HG03571 (cell line): ENCODE measurements at regions not wholly inside any gene's neighbourhood (a gene's known extent, or its start where the extent isn't known, plus 50 kb on each side); places are given as distances from the start of the nearest gene placed in this dataset.
"Not testable (repeated sequence)": the region's sequence is repeated elsewhere in the genome, so short reads cannot be mapped to it uniquely, and the experiment has no call there.

Source experiments
- ATAC-seq: cut with Tn5 transposase; IDR thresholded peaks from one replicate; pipeline ENCODE4 v1.9.1; 2021; ENCODE audit not compliant: unreplicated experiment

DNA sequence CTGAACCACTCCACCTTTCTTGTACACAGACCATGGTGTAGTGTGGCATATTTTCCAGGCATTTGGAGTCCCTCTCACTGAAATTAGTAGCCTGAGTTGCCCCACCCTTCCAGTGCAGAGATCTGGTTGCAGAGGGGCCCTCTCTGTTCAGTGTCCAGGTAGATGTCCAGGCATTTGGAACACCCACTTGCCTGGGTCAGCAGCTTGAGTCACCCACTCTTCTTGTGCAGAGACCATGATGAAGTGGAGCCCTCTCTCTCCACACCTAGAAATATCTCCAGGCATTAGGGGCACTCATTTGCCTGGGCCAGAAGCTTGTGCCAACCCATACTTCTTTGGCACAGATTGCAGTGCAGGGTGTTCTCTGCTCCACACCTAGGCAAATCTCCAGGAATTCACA lies 2733.3 kb downstream of the PCDH7 start:
- ATAC-seq = no peak

DNA sequence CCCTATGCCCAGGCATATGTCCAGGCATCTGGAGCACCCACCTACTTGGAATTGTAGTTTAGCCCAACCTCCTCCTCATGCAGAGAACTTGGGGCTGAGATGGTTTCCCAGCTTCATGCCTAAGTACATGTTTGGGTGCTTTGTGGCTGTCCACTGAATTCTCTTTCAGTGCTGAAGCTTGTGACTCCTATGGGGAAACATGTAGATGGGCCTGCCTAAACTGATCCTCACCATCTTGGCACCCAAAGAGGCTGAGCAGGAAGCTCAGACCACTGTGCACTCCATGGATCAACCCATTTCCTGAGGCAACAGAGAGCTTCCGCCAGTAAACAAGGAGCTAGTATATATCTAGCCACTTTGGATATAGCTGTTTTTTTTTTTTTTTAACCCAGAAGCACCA lies 2733.7 kb downstream of the PCDH7 start:
- no peak for ATAC-seq

DNA sequence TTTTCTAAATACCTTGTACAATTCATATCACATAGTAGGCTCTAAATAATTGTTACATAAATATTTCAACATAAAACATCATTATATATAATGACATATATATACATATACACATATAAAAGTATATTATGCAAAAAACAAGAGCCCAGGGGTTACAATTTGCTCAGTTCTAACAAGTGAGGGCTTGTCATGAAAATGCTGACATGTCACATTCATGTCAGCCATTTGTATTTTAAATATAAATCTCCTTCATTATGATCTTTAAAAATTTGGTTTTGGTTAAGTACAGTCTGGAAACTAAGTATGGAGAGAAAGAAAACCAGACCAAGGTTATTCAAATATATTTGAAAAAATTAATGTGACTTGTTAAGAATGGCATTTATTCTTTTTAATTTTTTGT lies 2745.4 kb downstream of the PCDH7 start:
- ATAC-seq = no peak

DNA sequence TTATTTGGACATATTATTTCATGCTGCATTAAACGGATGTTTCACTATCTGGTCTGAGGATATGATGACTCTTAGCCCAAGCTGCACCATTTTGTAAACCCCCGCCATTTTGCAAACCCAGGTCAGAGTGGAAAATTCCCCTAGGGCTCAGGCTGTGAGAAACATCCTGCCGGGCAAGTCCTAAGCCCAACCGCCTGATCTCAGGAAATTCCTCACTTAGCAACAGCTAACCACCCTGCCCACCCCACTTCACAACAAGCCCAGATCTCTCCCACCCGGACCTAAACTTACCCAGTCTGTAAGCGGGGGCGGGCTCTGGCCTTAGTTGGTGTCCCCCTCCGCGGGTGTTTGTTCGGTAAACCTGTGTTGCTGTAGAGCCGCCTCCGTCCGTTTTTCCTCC lies 2747.1 kb downstream of the PCDH7 start:
- ATAC-seq = no peak

DNA sequence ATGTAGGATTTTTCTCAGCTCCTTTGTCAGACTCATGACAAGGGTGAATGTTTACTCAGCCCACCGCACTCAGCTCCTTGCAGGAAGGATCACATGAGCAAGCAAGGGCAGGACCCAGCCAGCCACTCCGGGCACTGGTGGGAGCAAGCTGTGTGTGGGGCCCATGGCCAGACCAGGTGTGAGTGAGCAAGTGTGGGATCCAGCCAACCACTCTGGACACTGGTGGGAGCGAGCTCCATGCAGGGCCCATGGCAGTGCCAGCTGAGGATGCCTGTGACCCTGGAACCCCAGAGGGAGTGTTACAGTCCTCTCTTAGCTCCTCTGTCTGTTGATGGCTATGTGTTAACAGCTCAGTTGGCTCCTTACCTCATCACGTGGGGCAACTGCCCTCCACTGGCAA lies 2750.6 kb downstream of the PCDH7 start:
- no peak for ATAC-seq

DNA sequence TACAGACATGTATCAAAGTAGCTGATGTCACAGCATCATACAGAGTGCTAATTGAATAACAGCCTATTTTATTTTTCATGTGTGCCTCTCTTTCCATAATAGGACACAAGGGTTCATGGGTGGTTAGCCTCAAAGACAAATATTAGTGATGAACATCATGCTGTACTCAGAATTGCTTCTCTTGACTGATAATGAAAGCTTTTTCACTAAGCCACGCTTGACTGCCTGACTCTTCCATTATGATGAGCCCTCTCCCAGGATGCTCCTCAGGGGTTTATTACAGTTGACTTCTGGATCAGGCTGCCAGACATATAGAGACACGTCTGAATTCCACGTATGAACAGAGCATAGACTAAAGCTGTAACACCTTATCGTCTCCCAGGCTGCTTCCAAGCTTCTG lies 2757.5 kb downstream of the PCDH7 start:
- no peak for ATAC-seq

DNA sequence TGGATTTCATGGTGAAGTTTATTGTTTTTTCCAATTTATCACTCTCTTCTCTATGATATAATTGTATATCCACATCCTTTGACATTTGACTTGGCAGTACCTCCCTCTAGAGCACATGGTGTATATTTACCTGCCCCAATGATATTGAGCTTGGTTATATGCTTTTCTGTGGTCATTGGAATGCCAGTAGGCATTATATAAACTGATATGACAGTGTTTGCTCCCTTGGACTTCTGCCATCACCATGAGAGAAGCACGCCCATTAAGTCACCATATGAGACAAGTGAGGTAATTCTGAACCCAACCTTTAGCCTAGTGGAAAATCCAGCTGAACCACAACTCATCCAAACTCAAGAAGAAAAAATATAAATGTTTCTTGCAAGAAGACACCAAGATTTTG lies 2761.5 kb downstream of the ARAP2 start:
- no peak for ATAC-seq

DNA sequence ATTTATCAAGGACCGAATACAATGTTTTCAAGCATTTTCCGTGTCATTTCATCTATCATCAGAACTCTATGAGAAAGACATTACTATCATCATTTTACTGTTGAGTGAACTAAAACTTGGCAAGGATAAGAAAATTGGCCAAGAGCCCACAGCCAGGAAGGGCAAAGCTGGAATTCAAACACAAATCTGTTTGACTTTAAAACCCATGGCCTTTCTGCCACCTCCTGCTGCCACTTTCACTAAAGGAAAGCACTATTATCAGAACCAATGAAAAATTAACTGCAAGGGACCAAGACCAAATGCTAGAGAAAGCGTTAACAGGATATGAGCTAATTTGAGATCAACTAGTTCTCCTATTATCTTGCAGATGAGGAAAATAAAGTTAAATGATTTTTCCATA lies 2759.2 kb downstream of the ARAP2 start:
- ATAC-seq = no peak

DNA sequence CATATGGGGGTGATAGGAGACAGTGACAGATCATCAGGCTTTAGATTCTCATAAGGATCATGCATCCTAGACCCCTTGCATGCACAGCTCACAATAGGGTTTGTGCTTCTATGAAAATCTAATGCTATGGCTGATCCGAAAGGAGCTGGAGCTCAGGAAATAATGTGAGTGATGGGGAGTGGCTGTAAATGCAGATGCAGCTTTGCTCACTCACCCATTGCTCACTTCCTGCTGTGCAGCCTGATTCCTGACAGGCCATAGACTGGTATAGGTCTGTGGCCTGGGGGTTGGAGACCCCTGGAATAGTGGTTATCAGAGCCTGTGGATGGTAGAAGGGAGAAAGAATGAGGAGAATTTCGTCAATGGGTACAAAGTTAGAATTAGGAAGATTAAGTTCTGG lies 2751.1 kb downstream of the ARAP2 start:
- ATAC-seq = no peak

DNA sequence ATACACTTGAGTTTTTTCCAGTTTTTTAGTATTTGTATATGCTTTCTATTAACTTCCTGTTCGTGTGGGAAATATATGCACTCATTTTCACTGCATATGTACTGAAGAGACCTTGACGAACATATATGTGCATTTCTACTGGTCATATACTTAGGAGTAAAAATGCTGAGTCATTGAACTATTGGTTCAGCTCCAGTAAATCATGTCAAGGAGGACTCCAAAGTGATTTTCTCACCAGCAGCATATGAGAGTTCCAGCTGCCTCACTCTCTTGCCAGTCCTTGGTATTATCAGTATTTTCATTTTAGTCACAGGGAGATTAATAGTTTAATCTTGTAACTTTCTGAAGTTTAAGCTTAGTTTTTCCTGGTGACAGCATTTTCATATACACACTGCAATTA lies 2750.2 kb downstream of the ARAP2 start:
- no peak for ATAC-seq

DNA sequence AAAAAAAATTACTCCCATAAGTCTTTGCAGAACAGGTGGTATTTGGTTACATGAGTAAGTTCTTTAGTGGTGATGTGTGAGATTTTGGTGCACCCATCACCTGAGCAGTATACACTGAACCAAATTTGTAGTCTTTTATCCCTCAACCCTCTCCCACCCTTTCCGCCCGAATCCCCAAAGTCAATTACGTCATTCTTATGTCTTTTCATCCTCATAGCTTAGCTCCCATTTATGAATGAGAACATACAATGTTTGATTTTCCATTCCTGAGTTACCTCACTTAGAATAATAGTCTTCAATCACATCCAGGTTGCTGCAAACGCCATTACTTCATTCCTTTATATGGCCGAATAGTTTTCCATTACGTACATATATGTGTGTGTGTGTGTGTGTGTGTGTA lies 2742.7 kb downstream of the ARAP2 start:
- ATAC-seq = not testable (repeated sequence)

DNA sequence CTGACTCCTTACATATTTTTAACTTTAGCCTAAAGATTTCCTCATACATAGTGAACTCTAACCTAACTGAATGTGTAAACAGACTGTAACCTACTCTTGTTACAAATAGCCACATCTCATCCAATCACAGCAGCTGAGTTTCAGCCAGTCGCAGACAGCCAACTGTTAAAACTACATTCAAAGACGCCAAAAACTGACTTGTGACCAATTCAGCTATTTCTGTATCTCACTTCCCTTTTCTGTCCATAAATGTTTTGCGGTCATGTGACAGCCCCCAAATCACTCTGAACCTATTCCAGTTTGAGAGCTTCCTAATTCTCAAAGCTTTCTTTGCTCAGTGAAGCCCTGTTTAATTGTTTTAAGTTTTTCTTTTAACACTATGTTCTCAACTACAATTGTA lies 2731.9 kb downstream of the ARAP2 start:
- no peak for ATAC-seq

DNA sequence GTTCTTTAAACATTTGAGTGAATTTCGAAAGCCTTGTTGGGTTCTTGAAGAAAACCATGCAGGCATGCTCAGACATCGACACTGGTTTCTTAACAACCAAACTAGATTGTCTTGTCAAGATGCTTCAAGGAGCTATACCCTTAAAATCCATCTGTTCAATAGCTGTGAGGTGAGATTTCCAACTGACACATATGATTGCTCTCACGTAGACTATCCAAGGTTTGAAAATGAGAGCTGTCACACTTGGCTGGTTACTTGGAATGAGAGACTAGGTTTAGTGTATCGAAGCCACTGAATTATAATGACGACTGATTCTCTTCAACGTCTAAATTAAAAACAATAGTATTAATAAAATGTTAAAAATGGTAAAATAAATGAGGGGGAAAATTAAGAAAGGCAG lies 2725.5 kb downstream of the ARAP2 start:
- no peak for ATAC-seq

DNA sequence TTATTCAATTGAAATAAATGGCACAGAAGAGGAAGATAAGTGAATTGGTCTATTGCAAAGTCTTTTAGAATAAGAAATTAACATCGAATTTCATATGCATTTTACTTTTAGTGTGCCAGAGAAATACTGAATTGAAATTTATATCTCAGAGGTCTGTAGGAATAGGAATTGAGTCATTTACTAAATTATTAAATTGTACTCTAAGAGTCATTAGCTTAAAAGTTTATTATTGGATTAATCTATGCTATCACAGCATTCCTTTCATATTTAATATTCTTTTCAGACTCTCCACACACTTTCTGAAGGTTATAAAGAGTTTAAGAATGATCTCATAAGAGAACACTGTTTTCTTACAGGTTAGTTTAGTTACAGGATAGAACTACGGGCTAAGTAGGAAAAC lies 2711.5 kb downstream of the ARAP2 start:
- ATAC-seq = no peak

DNA sequence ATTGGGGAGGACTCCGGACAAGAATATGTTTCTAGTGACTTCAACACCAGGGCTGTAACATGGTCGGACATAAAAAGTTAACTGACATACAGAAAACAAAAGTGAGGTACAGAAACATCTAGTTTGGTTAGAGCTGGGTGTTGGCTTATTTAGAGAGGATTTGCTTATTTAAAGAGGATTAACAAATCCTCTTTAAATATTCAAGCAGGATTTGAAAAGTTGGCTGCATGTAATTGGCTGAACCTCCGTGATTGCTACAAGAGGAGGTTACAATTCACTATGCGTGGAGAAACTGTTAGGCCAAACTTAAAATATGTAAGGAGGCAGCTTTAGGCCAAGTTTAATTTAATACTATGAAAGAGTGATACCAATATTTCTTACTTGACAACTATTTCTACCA lies 2707.4 kb downstream of the ARAP2 start:
- no peak for ATAC-seq

DNA sequence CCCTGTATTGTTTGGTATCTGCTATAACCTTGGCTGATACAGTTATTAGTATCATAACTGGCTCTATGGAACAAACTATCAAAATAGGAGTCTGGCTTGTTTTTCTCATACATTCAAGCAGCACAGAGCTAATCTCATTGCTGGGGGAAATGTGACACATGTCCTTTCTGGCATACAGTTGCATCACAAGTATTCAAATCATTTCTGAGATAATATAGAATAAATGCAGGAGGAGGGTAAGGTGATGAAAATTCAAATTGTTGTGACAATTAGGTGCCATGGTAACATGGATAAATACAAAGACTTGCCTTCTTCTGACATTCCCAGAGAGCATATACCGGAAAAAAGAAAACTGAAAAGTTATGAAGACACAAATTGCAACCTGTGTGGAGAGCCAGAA lies 2706.8 kb downstream of the ARAP2 start:
- no peak for ATAC-seq

DNA sequence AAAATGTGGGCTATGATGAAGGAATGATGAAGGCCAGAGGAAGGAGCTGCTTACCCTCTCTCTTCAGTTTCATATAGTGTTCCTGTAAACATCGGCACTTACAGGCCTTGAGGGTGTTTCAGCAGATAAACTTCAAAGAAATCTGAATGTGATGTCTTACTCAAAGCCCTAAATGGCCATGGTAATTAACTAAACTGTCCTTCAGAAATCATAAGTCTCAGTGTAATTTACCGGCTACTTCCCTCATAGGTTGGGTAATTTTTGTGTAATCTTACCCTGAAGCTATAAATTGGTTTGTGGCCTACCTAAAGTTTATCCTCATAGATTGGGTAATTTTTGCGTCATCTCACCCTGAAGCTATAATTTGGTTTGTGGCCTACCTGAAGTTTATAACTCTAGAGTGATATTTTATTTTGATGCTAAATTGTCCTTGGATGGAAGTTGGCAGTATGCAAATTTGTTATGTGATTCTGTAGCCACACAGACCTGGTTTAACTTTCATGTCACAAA lies 2700.3 kb downstream of the ARAP2 start:
- ATAC-seq = no peak

DNA sequence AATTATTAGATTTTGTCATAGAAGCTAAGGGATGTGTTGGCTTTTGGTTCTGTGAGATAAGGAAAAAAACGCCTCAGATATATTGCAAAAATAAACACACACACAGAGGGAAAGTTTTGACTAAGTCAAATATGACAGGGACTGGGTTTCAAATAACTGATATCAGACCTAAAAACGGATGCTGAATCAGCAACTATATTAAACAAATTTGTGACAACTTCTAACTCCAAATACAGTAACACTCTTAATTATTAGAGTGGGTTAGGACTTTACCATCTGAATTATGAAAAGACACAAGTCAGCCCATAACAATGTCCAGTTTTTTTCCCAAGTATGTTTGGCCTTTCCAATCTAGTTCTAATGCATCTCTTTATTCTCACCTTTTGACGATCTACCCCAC lies 2693.1 kb downstream of the ARAP2 start:
- no peak for ATAC-seq

DNA sequence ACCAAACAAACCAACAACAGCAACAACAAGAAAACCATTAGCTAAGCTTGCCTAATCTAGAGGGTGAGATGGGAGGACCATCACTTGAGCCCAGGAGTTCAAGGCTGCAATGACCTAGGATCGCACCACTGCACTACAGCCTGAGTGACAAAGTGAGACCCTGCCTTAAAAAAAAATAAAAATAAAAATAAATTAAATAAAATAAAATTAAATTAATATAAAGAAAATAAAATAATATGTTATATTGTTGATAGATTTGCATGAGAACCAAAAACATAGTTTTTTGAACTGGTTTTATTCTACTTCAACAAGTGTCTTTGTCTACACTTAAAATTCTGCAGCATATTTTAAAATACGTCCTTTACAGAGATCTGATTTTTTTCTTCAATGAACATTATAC lies 2683.1 kb downstream of the ARAP2 start:
- ATAC-seq = no peak

DNA sequence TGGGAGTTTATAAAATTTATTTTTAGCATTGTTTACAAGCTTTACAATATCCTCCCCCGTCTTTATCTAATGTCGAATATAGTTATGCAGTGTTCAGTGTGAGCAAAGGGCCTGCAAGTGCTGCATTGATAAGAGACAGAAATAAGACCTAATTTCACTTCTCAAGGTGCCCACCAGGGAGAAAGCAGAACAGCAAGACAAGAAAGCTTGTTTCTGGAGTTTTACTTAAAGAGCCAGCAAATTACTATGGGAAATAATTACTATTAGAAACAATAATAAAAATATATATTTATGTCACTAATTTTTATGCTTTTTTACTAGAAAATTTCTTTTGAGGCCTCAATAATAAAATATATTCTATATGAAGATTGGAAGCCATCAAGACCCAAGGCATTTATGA lies 2677.7 kb downstream of the ARAP2 start:
- ATAC-seq = no peak

DNA sequence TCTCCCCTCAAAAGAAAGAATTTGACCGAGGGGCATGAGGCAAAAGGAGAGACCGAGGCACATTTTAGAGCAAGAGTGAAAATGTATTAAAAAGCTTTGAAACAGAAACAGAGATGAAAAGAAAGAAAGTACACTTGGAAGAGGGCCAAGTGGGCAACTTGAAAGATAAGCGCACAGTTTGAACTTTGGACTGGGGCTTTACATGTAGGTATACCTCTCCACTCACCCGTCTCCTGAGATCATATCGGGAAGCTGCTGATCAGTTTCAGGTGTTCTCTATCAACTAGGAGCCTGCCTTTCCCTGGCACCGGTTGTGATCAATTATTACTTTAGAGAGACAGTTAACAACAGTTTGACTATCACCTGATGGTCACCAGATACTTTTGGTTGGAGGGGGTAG lies 2666.5 kb downstream of the ARAP2 start:
- ATAC-seq = no peak

DNA sequence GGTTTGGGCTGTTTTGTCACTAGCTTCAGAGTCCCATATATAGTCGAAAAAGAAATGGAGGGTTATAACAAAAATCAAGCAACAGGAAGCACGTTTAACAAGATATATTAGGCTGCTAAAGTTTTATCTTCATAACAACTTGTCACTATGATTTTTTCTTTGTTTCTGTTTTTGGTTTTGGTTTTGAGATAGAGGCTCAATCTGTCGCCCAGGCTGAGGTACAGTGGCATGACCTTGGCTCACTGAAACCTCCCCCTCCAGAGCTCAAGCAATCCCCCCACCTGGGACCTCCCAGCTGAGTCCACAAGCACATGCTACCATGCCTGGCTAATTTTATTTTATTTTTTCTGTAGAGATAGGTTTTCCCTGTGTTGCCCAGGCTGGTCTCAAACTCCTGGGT lies 2664.4 kb downstream of the ARAP2 start:
- ATAC-seq = no peak

DNA sequence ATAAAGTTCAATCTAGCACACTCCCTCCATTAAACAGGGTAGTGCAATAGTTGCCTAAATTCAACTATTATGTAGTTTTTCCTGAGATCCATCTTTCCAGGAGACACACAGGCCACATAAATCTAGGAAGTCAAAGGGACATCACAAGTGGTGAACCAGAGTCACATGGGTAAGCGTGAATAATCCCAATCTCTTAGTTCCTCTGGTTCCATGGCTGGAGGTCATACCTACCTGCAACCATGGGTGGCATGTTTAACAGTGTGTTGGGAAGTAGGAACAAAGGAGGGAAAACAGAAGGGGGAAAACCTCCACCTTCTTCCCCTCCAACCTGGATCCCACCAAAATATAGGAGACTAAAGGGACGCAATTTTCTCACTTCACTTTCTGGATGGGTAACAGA lies 2651.6 kb downstream of the ARAP2 start:
- ATAC-seq = no peak

DNA sequence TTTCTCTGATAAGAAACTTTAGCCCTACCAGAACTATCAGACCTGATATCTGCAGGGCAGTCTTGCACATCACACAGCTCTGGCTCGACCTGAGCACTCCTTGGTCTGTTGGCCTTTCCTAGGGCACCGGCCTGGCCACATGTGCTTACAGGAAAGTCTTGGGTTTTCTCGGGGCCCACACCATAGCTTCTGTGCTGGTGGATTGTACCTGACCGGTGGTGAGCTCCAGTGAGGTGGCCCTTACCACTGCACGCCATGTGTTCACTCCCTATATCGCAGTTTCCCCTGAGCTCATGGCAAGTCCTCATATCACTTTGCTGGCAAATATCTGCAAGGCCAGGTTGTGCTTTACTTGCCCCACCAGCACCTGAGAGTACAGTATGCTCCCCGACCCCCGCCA lies 2637.4 kb downstream of the ARAP2 start:
- ATAC-seq = no peak
